ENCODE measurements at regions not wholly inside any gene's neighbourhood (a gene's known extent, or its start where the extent isn't known, plus 50 kb on each side); places are given as distances from the start of the nearest gene placed in this dataset.
"Not testable (repeated sequence)": the region's sequence is repeated elsewhere in the genome, so short reads cannot be mapped to it uniquely, and the experiment has no call there.

- no peak overlapping the region for H3K4me2 ChIP-seq
- no peaks in the 10 kb centered on the region for H3K9me3 ChIP-seq
- TF ChIP-seq Cebpa-rat (IDR thresholded peaks at IDR 0.05), result no peak
Observed at GRCh38 chr2:121150713-121151112, 134.3 kb downstream of the TFCP2L1 start.

GRCh38 chr2:121151311-121152109 lies 133.5 kb downstream of the TFCP2L1 start:
- Histone ChIP-seq H3K4me1 (no peaks in the 10 kb centered on the region), H3K9ac (no peak overlapping the region), H3K4me2 (no peak overlapping the region), H4K20me1 (no peaks in the 10 kb centered on the region), H3K36me3 (no peaks in the 10 kb centered on the region), H3K27me3 (no peaks in the 10 kb centered on the region), H3K27ac (no peak overlapping the region), H3K9me3 (peaks cover 3% of the 10 kb centered on the region; the same call in 1 of the 2 replicates), H3K4me3 (no peak overlapping the region)
- no peak for TF ChIP-seq Cebpa-rat (IDR thresholded peaks at IDR 0.05)

More at GRCh38 chr2:121150713-121151112, 134.3 kb downstream of the TFCP2L1 start:
- H3K36me3 ChIP-seq, result no peaks in the 10 kb centered on the region
- no peaks in the 10 kb centered on the region for H3K4me1 ChIP-seq
- no peak overlapping the region for H3K9ac ChIP-seq
- no peak overlapping the region for H3K4me3 ChIP-seq
- H3K27me3 ChIP-seq, result no peaks in the 10 kb centered on the region
- no peak overlapping the region for H3K27ac ChIP-seq
- H4K20me1 ChIP-seq, result no peaks in the 10 kb centered on the region

- Histone ChIP-seq H3K4me3 (no peak overlapping the region), H3K4me1 (no peaks in the 10 kb centered on the region), H3K36me3 (no peaks in the 10 kb centered on the region), H4K20me1 (no peaks in the 10 kb centered on the region), H3K4me2 (no peak overlapping the region), H3K27me3 (no peaks in the 10 kb centered on the region), H3K27ac (no peak overlapping the region), H3K9ac (no peak overlapping the region), H3K9me3 (peaks cover 17% of the 10 kb centered on the region)
- no peak for TF ChIP-seq Cebpa-rat (IDR thresholded peaks at IDR 0.05)
Observed at GRCh38 chr2:121152861-121153260, 132.1 kb downstream of the TFCP2L1 start.

GRCh38 chr2:121153516-121153915 lies 131.5 kb downstream of the TFCP2L1 start:
- H3K4me3 ChIP-seq, result no peak overlapping the region

GRCh38 chr2:121155502-121156056 lies 129.4 kb downstream of the TFCP2L1 start:
- Histone ChIP-seq H3K9me3 (peaks cover 30% of the 10 kb centered on the region), H3K9ac (no peak overlapping the region), H3K4me1 (no peaks in the 10 kb centered on the region), H3K27ac (no peak overlapping the region), H3K27me3 (no peaks in the 10 kb centered on the region), H3K4me3 (no peak overlapping the region), H3K36me3 (no peaks in the 10 kb centered on the region), H3K4me2 (no peak overlapping the region), H4K20me1 (no peaks in the 10 kb centered on the region)
- TF ChIP-seq Cebpa-rat (IDR thresholded peaks at IDR 0.05), result no peak

More at GRCh38 chr2:121153516-121153915, 131.5 kb downstream of the TFCP2L1 start:
- Histone ChIP-seq H3K4me2 (no peak overlapping the region), H3K36me3 (no peaks in the 10 kb centered on the region), H4K20me1 (no peaks in the 10 kb centered on the region), H3K9me3 (peaks cover 24% of the 10 kb centered on the region), H3K27ac (no peak overlapping the region), H3K4me1 (no peaks in the 10 kb centered on the region), H3K9ac (no peak overlapping the region), H3K27me3 (no peaks in the 10 kb centered on the region)
- no peak for TF ChIP-seq Cebpa-rat (IDR thresholded peaks at IDR 0.05)

GRCh38 chr2:121157481-121157880 lies 127.5 kb downstream of the TFCP2L1 start:
- H3K4me3 ChIP-seq, H3K9ac ChIP-seq, H3K36me3 ChIP-seq, H3K27ac ChIP-seq, H3K4me1 ChIP-seq, H3K4me2 ChIP-seq, H4K20me1 ChIP-seq, H3K27me3 ChIP-seq: not testable (repeated sequence)
- H3K9me3 ChIP-seq, result peaks cover 35% of the 10 kb centered on the region

GRCh38 chr2:121159291-121160071 lies 125.5 kb downstream of the TFCP2L1 start:
- H3K27me3 ChIP-seq, result no peaks in the 10 kb centered on the region
- peaks cover 44% of the 10 kb centered on the region for H3K9me3 ChIP-seq
- no peak for TF ChIP-seq Cebpa-rat (IDR thresholded peaks at IDR 0.05)
- H3K36me3 ChIP-seq, result no peaks in the 10 kb centered on the region
- H4K20me1 ChIP-seq, result no peaks in the 10 kb centered on the region
- H3K4me2 ChIP-seq, result no peak overlapping the region
- H3K27ac ChIP-seq, result no peak overlapping the region
- H3K4me1 ChIP-seq, result no peaks in the 10 kb centered on the region
- H3K4me3 ChIP-seq, result no peak overlapping the region
- H3K9ac ChIP-seq, result no peak overlapping the region

GRCh38 chr2:121160366-121160765 lies 124.6 kb downstream of the TFCP2L1 start:
- no peak overlapping the region for H3K4me2 ChIP-seq
- no peaks in the 10 kb centered on the region for H3K4me1 ChIP-seq
- TF ChIP-seq Cebpa-rat (IDR thresholded peaks at IDR 0.05), result no peak
- H4K20me1 ChIP-seq, result no peaks in the 10 kb centered on the region
- H3K4me3 ChIP-seq, result no peak overlapping the region
- H3K36me3 ChIP-seq, result no peaks in the 10 kb centered on the region
- H3K9me3 ChIP-seq, result peaks cover 44% of the 10 kb centered on the region
- no peaks in the 10 kb centered on the region for H3K27me3 ChIP-seq
- H3K9ac ChIP-seq, result no peak overlapping the region
- H3K27ac ChIP-seq, result no peak overlapping the region

- H3K36me3 ChIP-seq, result no peaks in the 10 kb centered on the region
- H3K4me3 ChIP-seq, result no peak overlapping the region
- TF ChIP-seq Cebpa-rat (IDR thresholded peaks at IDR 0.05), result no peak
- no peaks in the 10 kb centered on the region for H4K20me1 ChIP-seq
- no peaks in the 10 kb centered on the region for H3K27me3 ChIP-seq
- H3K27ac ChIP-seq, result no peak overlapping the region
- H3K4me2 ChIP-seq, result no peak overlapping the region
- no peak overlapping the region for H3K9ac ChIP-seq
- H3K4me1 ChIP-seq, result no peaks in the 10 kb centered on the region
- H3K9me3 ChIP-seq, result peaks cover 43% of the 10 kb centered on the region
Observed at GRCh38 chr2:121161272-121161671, 123.7 kb downstream of the TFCP2L1 start.

GRCh38 chr2:121162893-121163292 lies 122.1 kb downstream of the TFCP2L1 start:
- Histone ChIP-seq H3K9me3 (peaks cover 27% of the 10 kb centered on the region), H3K36me3 (no peaks in the 10 kb centered on the region), H3K27ac (no peak overlapping the region), H4K20me1 (no peaks in the 10 kb centered on the region), H3K27me3 (no peaks in the 10 kb centered on the region), H3K4me2 (no peak overlapping the region), H3K9ac (no peak overlapping the region), H3K4me3 (no peak overlapping the region), H3K4me1 (no peaks in the 10 kb centered on the region)
- TF ChIP-seq Cebpa-rat (IDR thresholded peaks at IDR 0.05), result no peak
